NCI-H2171 treated with DMSO at 0.1 percent for 48 hours (cell line): ENCODE measurements at regions not wholly inside any gene's neighbourhood (a gene's known extent, or its start where the extent isn't known, plus 50 kb on each side); places are given as distances from the start of the nearest gene placed in this dataset.
"Not testable (repeated sequence)": the region's sequence is repeated elsewhere in the genome, so short reads cannot be mapped to it uniquely, and the experiment has no call there.

Source experiments
- DNase-seq: peaks from one replicate; lab custom pipeline; 2025; lab: John Stamatoyannopoulos, UW

DNA sequence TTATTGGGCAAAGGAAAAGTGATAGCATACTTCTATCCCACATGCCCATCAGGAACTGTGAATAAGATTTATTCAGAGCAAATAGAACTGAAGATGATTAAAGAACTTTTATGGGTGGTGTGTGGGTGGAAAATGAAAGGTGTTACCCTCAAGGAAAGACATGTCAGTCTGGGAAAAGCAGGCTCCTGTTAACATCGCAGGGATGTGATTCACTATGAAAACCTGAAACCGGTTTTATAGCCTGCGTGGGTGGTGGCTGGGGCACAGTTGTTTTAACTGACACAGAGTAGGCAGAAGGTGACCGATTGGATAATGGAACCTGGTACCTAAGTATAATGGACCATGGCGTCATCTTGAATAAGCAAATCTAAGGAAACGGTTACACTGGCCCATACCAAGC lies 61.3 kb upstream of the CASK start:
- no peak for DNase-seq

DNA sequence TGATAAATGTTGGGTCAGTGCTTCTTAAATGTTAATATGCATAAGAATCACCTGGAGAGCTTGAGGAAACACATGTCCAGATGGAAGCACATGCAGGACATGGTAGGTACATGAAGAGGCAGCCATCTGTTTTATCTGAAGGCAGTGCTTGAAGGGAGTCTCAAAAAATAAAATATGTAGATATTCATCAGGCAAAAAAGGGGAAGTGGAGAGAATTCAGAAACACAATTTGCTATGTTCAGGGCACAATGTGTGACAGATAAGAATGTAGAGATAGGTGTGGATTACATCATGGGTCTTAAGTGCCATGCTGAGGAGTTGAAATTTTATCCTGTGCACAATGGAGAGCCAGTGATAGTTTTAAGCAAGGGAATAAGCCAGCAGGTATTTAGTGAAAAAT lies 59.6 kb upstream of the CASK start:
- DNase-seq, result peak; percentile 3

DNA sequence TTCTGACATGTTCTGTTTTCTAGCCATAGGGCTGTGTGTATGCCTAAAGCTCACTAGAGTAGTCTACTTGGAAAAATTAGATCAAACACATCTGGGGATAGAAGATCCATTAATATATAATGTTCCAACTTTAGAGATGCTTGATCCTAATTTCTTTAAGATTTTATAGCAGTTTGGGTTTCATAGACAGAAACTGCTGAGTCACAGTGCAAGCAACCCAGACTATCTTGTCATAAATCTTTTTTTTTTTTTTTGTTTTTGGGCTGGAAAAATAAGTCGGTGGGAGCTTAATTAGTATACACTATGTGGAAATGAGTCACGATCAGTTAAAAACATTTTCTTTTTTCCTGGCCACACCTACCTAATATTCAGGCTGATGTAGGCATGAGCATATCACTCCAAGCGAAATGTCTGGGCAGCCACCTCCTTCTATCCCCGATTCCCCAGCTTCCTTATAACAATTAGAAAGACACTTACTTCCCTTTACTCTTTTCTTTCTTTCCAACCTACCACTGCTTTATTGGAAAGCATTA lies 58.2 kb upstream of the CASK start:
- DNase-seq, result no peak

DNA sequence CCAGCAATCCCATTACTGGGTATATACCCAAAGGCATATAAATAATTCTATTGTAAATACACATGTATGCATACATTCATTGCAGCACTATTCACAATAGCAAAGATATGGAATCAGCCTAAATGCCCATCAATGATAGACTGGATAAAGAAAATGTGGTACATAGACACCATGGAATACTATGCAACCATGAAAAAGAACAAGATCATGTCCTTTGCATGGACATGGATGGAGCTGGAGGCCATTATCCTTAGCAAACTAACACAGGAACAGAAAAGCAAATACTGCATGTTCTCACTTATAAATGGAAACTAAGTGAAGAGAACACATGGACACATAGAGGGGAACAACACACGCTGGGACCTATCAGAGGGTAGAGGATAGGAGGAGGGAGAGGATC lies 51.3 kb upstream of the CASK start:
- not testable (repeated sequence) for DNase-seq

DNA sequence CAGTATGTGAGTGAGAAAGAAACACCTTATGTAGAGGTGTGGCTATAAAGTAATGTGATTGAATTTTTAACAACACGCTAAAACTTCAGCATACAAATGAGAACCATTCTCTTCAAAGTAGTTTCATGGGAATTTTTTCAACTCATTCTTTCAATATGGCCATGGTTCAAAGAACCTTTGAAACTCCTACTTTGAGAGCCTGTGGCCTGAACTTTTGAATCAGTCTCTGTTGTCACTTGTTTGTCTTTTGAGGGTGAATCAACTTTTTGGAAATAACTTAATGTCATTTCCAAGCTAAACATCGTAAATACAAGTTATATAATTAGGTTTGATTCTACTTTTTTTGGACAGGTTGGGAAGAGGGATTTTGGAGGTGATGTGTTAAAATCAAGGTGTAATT lies 49.9 kb upstream of the CASK start:
- no peak for DNase-seq
